ENCODE measurements at regions not wholly inside any gene's neighbourhood (a gene's known extent, or its start where the extent isn't known, plus 50 kb on each side); places are given as distances from the start of the nearest gene placed in this dataset.

DNA sequence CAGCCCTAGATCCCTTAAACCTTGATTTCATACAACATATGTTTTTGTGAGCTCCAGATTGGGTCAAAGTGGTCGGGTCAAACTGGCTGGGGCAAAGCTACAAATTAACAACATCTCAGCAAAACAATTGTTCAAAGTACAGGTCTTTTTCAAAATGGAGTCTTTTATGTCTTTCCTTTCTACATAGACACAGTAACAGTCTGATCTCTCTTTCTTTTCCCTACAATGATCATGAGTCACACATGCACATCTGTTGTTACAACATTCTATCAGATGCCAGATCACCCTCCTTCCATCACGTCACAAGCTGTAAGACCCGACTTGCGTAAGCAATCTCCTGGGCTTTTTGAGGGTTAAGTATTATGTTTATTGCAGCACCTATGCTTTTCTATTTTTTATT, 55.1 kb downstream of the RHOB start (continued):
- TF ChIP-seq, protein P1, sequence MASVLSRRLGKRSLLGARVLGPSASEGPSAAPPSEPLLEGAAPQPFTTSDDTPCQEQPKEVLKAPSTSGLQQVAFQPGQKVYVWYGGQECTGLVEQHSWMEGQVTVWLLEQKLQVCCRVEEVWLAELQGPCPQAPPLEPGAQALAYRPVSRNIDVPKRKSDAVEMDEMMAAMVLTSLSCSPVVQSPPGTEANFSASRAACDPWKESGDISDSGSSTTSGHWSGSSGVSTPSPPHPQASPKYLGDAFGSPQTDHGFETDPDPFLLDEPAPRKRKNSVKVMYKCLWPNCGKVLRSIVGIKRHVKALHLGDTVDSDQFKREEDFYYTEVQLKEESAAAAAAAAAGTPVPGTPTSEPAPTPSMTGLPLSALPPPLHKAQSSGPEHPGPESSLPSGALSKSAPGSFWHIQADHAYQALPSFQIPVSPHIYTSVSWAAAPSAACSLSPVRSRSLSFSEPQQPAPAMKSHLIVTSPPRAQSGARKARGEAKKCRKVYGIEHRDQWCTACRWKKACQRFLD (CRISPR knock-in tag; IDR thresholded peaks at IDR 0.05): peak; percentile 95; the same call in 1 of the 2 replicates
- TF ChIP-seq NR4A1 (CRISPR knock-in tag; IDR thresholded peaks at IDR 0.05) (no peak), NR4A1 (tag; IDR thresholded peaks at IDR 0.05) (0 out of 2 replicates have a peak, but pooled peaks have one; percentile 28), ZNF23 (CRISPR knock-in tag; IDR thresholded peaks at IDR 0.05) (no peak), STAT5A (IDR thresholded peaks at IDR 0.05; ENCODE audit: borderline replicate concordance, low read length) (no peak), MTA1 (IDR thresholded peaks at IDR 0.05; ENCODE audit: borderline replicate concordance) (no peak), ZNF324 (CRISPR knock-in tag; IDR thresholded peaks at IDR 0.05) (0 out of 2 replicates have a peak, but pooled peaks have one; percentile 29), ZNF184 (CRISPR knock-in tag; IDR thresholded peaks at IDR 0.05) (no peak), NR2C2 (CRISPR knock-in tag; IDR thresholded peaks at IDR 0.05) (no peak), NR2C2 (tag; IDR thresholded peaks at IDR 0.05) (peak; percentile 41; the same call in 1 of the 2 replicates), ZNF717 (CRISPR knock-in tag; IDR thresholded peaks at IDR 0.05) (no peak), ZNF766 (CRISPR knock-in tag; conservative IDR thresholded peaks at IDR 0.05) (peak; percentile 75; the same call in 1 of the 2 replicates), MAZ (CRISPR knock-in tag; conservative IDR thresholded peaks at IDR 0.05 in 1 of 2, IDR thresholded peaks at IDR 0.05 in 1 of 2) (peak in 1 of 2 experiments; percentile 49; a peak in 2 of 4 replicates), JUND (IDR thresholded peaks at IDR 0.05; ENCODE audit: borderline replicate concordance, low read depth, low read length) (peak; percentile 67; the same call in 1 of the 2 replicates), JUND (tag; IDR thresholded peaks at IDR 0.05; ENCODE audit: borderline replicate concordance, low read depth, low read length) (peak; percentile 54; the same call in 1 of the 3 replicates), ZNF239 (CRISPR knock-in tag; IDR thresholded peaks at IDR 0.05) (peak; percentile 72), MYBL2 (IDR thresholded peaks at IDR 0.05; ENCODE audit: low read depth) (no peak), MYBL2 (CRISPR knock-in tag; IDR thresholded peaks at IDR 0.05; ENCODE audit: borderline replicate concordance) (no peak), POU5F1 (IDR thresholded peaks at IDR 0.05; ENCODE audit: borderline replicate concordance, low read depth, low read length, partially characterized antibody) (no peak), TCFL5 (CRISPR knock-in tag; conservative IDR thresholded peaks at IDR 0.05) (peak; percentile 13; the same call in 1 of the 2 replicates), TAF9B (IDR thresholded peaks at IDR 0.05; ENCODE audit: partially characterized antibody) (peak; percentile 12)
- TF ChIP-seq, protein P2, sequence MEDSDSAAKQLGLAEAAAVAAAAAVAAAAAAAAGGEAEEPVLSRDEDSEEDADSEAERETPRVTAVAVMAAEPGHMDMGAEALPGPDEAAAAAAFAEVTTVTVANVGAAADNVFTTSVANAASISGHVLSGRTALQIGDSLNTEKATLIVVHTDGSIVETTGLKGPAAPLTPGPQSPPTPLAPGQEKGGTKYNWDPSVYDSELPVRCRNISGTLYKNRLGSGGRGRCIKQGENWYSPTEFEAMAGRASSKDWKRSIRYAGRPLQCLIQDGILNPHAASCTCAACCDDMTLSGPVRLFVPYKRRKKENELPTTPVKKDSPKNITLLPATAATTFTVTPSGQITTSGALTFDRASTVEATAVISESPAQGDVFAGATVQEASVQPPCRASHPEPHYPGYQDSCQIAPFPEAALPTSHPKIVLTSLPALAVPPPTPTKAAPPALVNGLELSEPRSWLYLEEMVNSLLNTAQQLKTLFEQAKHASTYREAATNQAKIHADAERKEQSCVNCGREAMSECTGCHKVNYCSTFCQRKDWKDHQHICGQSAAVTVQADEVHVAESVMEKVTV (CRISPR knock-in tag; IDR thresholded peaks at IDR 0.05): 0 out of 2 replicates have a peak, but pooled peaks have one; percentile 8
- TF ChIP-seq, protein P3, sequence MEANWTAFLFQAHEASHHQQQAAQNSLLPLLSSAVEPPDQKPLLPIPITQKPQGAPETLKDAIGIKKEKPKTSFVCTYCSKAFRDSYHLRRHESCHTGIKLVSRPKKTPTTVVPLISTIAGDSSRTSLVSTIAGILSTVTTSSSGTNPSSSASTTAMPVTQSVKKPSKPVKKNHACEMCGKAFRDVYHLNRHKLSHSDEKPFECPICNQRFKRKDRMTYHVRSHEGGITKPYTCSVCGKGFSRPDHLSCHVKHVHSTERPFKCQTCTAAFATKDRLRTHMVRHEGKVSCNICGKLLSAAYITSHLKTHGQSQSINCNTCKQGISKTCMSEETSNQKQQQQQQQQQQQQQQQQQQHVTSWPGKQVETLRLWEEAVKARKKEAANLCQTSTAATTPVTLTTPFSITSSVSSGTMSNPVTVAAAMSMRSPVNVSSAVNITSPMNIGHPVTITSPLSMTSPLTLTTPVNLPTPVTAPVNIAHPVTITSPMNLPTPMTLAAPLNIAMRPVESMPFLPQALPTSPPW (CRISPR knock-in tag; IDR thresholded peaks at IDR 0.05): peak; percentile 23; the same call in 1 of the 2 replicates
- TF ChIP-seq, protein P4, sequence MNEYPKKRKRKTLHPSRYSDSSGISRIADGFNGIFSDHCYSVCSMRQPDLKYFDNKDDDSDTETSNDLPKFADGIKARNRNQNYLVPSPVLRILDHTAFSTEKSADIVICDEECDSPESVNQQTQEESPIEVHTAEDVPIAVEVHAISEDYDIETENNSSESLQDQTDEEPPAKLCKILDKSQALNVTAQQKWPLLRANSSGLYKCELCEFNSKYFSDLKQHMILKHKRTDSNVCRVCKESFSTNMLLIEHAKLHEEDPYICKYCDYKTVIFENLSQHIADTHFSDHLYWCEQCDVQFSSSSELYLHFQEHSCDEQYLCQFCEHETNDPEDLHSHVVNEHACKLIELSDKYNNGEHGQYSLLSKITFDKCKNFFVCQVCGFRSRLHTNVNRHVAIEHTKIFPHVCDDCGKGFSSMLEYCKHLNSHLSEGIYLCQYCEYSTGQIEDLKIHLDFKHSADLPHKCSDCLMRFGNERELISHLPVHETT (CRISPR knock-in tag; conservative IDR thresholded peaks at IDR 0.05 in 1 of 2, IDR thresholded peaks at IDR 0.05 in 1 of 2): peak in 1 of 2 experiments; percentile 76; a peak in 1 of 4 replicates
